Suppressor macrophage (primary cell): ENCODE measurements at regions not wholly inside any gene's neighbourhood (a gene's known extent, or its start where the extent isn't known, plus 50 kb on each side); places are given as distances from the start of the nearest gene placed in this dataset.
A peak's percentile ranks its signal among the peaks of the same experiment; 100 is the strongest.

ENCODE experiments used
- DNase-seq, 4 experiments: peaks; one replicate each; pipeline ENCODE4 v3.0.0-alpha.2; 2020 to 2022

GRCh38 chr2:45209302-45209701 is 200.1 kb upstream of the SIX2 start:
- DNase-seq: no peak

- peak in 1 of 4 experiments; percentile 12 for DNase-seq
Measured at GRCh38 chr2:45207101-45207500, 197.8 kb upstream of the SIX2 start.

GRCh38 chr2:45205985-45206384 is 196.7 kb upstream of the SIX2 start:
- no peak for DNase-seq

GRCh38 chr2:45205480-45205879 is 196.2 kb upstream of the SIX2 start:
- DNase-seq: no peak

GRCh38 chr2:45203400-45203799 is 194.1 kb upstream of the SIX2 start:
- DNase-seq: no peak

- no peak for DNase-seq
Measured at GRCh38 chr2:45199973-45200372, 190.7 kb upstream of the SIX2 start.

- DNase-seq: no peak
Measured at GRCh38 chr2:45195916-45196315, 186.7 kb upstream of the SIX2 start.

GRCh38 chr2:45194596-45194995 is 185.3 kb upstream of the SIX2 start:
- DNase-seq: no peak

- no peak for DNase-seq
Measured at GRCh38 chr2:45193581-45193980, 184.3 kb upstream of the SIX2 start.

GRCh38 chr2:45192991-45193390 is 183.7 kb upstream of the SIX2 start:
- no peak for DNase-seq

- no peak for DNase-seq
Measured at GRCh38 chr2:45192481-45192880, 183.2 kb upstream of the SIX2 start.

- no peak for DNase-seq
Measured at GRCh38 chr2:45191976-45192375, 182.7 kb upstream of the SIX2 start.

GRCh38 chr2:45191146-45191863 is 182.1 kb upstream of the SIX2 start:
- DNase-seq: no peak

GRCh38 chr2:45190481-45190942 is 181.3 kb upstream of the SIX2 start:
- no peak for DNase-seq

GRCh38 chr2:45184606-45185005 is 175.4 kb upstream of the SIX2 start:
- DNase-seq: no peak

- DNase-seq: no peak
Measured at GRCh38 chr2:45182667-45183295, 173.5 kb upstream of the SIX2 start.

GRCh38 chr2:45180779-45181178 is 171.5 kb upstream of the SIX2 start:
- DNase-seq: no peak

GRCh38 chr2:45180033-45180746 is 170.9 kb upstream of the SIX2 start:
- DNase-seq: no peak

GRCh38 chr2:45178854-45179253 is 169.6 kb upstream of the SIX2 start:
- DNase-seq: no peak

GRCh38 chr2:45178359-45178758 is 169.1 kb upstream of the SIX2 start:
- no peak for DNase-seq

- DNase-seq: peak in 3 of 4 experiments; percentile 9 to 45 (median 20)
Measured at GRCh38 chr2:45177870-45178269, 168.6 kb upstream of the SIX2 start.

GRCh38 chr2:45176390-45176789 is 167.1 kb upstream of the SIX2 start:
- no peak for DNase-seq

GRCh38 chr2:45173513-45173912 is 164.3 kb upstream of the SIX2 start:
- DNase-seq: no peak
